Natural killer cell treated with Interleukin-12 subunit alpha and Interleukin-12 subunit beta and Interleukin-15 and Interleukin-18, amount 100 ng/mL, for 72 hours (primary cell): ENCODE measurements at regions not wholly inside any gene's neighbourhood (a gene's known extent, or its start where the extent isn't known, plus 50 kb on each side); places are given as distances from the start of the nearest gene placed in this dataset.
"Not testable (repeated sequence)": the region's sequence is repeated elsewhere in the genome, so short reads cannot be mapped to it uniquely, and the experiment has no call there.

Experiments
- ATAC-seq, 2 donors: fragments of 150-1000 bp; cut with Tn5 transposase in 1 of 2; sonication (Bioruptor Pico), chemical (Tn5 transposase) in 1 of 2; 2 replicates each; pipeline ENCODE4 v1.10.0; 2021
- DNase-seq: peaks from one replicate; pipeline ENCODE4 v3.0.0; 2022; ENCODE audit warnings: low spot score
- H3K27ac Mint-ChIP-seq, 2 donors: 1 replicate in 1 of 2; 2 replicates in 1 of 2; pipeline ENCODE4 v1.8.0; 2022; ENCODE audit warnings: mixed read lengths in 2 of 2, mild to moderate bottlenecking in 1 of 2, moderate library complexity in 1 of 2
- H3K27me3 Mint-ChIP-seq, 2 donors: 1 replicate in 1 of 2; 2 replicates in 1 of 2; pipeline ENCODE4 v1.8.0; 2022; ENCODE audit warnings: mixed read lengths in 2 of 2
- H3K36me3 Mint-ChIP-seq: one replicate; pipeline ENCODE4 v1.8.0; 2022; ENCODE audit warnings: mixed read lengths
- H3K4me1 Mint-ChIP-seq, 2 donors: 1 replicate in 1 of 2; 2 replicates in 1 of 2; pipeline ENCODE4 v1.8.0; 2022; ENCODE audit warnings: low read depth in 2 of 2, mixed read lengths in 2 of 2, mild to moderate bottlenecking in 1 of 2
- H3K4me3 Mint-ChIP-seq: one replicate; pipeline ENCODE4 v1.8.0; 2022; ENCODE audit warnings: mixed read lengths
- H3K9me3 Mint-ChIP-seq: 2 replicates; pipeline ENCODE4 v1.8.0; 2022; ENCODE audit warnings: mixed read lengths

- Mint-ChIP-seq H3K4me1 (no peaks in the 10 kb centered on the region), H3K4me3 (no peak overlapping the region), H3K9me3 (peaks cover 21% of the 10 kb centered on the region), H3K27ac (no peak overlapping the region), H3K27me3 (no peaks in the 10 kb centered on the region), H3K36me3 (no peaks in the 10 kb centered on the region)
- ATAC-seq (no peak), DNase-seq (no peak)
These were observed 1363.5 kb downstream of the AACS start for GRCh38 chr12:126428769-126429168.

GRCh38 chr12:126430921-126431320 lies 1365.7 kb downstream of the AACS start:
- DNase-seq (no peak), ATAC-seq (no peak)
- no peaks in the 10 kb centered on the region for H3K4me1 Mint-ChIP-seq
- H3K9me3 Mint-ChIP-seq: peaks cover 20% of the 10 kb centered on the region
- H3K36me3 Mint-ChIP-seq: no peaks in the 10 kb centered on the region
- H3K27me3 Mint-ChIP-seq: no peaks in the 10 kb centered on the region
- H3K27ac Mint-ChIP-seq: no peak overlapping the region
- no peak overlapping the region for H3K4me3 Mint-ChIP-seq

- Mint-ChIP-seq H3K4me1 (no peaks in the 10 kb centered on the region), H3K36me3 (no peaks in the 10 kb centered on the region), H3K4me3 (no peak overlapping the region), H3K9me3 (peaks cover 23% of the 10 kb centered on the region), H3K27me3 (no peaks in the 10 kb centered on the region), H3K27ac (no peak overlapping the region)
- ATAC-seq (no peak), DNase-seq (no peak)
These were observed 1366.5 kb downstream of the AACS start for GRCh38 chr12:126431767-126432166.

- H3K27ac Mint-ChIP-seq: no peak overlapping the region
- H3K4me3 Mint-ChIP-seq: no peak overlapping the region
- H3K36me3 Mint-ChIP-seq: no peaks in the 10 kb centered on the region
- DNase-seq (no peak), ATAC-seq (no peak)
- peaks cover 20% of the 10 kb centered on the region for H3K9me3 Mint-ChIP-seq
- no peaks in the 10 kb centered on the region for H3K27me3 Mint-ChIP-seq
- H3K4me1 Mint-ChIP-seq: no peaks in the 10 kb centered on the region
These were observed 1367.5 kb downstream of the AACS start for GRCh38 chr12:126432780-126433179.

GRCh38 chr12:126434412-126434985 lies 1369.3 kb downstream of the AACS start:
- H3K9me3 Mint-ChIP-seq: peaks cover 10% of the 10 kb centered on the region
- H3K4me1 Mint-ChIP-seq: no peaks in the 10 kb centered on the region
- H3K36me3 Mint-ChIP-seq: no peaks in the 10 kb centered on the region
- ATAC-seq (no peak), DNase-seq (no peak)
- H3K4me3 Mint-ChIP-seq: no peak overlapping the region
- no peak overlapping the region for H3K27ac Mint-ChIP-seq
- no peaks in the 10 kb centered on the region for H3K27me3 Mint-ChIP-seq

- H3K27ac Mint-ChIP-seq: no peak overlapping the region
- H3K4me3 Mint-ChIP-seq: no peak overlapping the region
- no peaks in the 10 kb centered on the region for H3K27me3 Mint-ChIP-seq
- H3K4me1 Mint-ChIP-seq: no peaks in the 10 kb centered on the region
- H3K36me3 Mint-ChIP-seq: no peaks in the 10 kb centered on the region
- DNase-seq (no peak), ATAC-seq (no peak)
- H3K9me3 Mint-ChIP-seq: peaks cover 6% of the 10 kb centered on the region
These were observed 1370.8 kb downstream of the AACS start for GRCh38 chr12:126436041-126436440.

- H3K4me3 Mint-ChIP-seq: no peak overlapping the region
- H3K27ac Mint-ChIP-seq: no peak overlapping the region
- no peaks in the 10 kb centered on the region for H3K4me1 Mint-ChIP-seq
- H3K9me3 Mint-ChIP-seq: peaks cover 6% of the 10 kb centered on the region
- ATAC-seq (no peak), DNase-seq (no peak)
- H3K27me3 Mint-ChIP-seq: no peaks in the 10 kb centered on the region
- H3K36me3 Mint-ChIP-seq: no peaks in the 10 kb centered on the region
These were observed 1372.7 kb downstream of the AACS start for GRCh38 chr12:126437934-126438333.

GRCh38 chr12:126443977-126444376 lies 1378.7 kb downstream of the AACS start:
- Mint-ChIP-seq H3K36me3 (no peaks in the 10 kb centered on the region), H3K27ac (no peak overlapping the region), H3K27me3 (no peaks in the 10 kb centered on the region), H3K4me1 (no peaks in the 10 kb centered on the region), H3K4me3 (no peak overlapping the region), H3K9me3 (peaks cover 16% of the 10 kb centered on the region)
- ATAC-seq: no peak
- no peak for DNase-seq

GRCh38 chr12:126447346-126447745 lies 1382.1 kb downstream of the AACS start:
- H3K4me3 Mint-ChIP-seq: no peak overlapping the region
- ATAC-seq: no peak
- no peaks in the 10 kb centered on the region for H3K4me1 Mint-ChIP-seq
- no peaks in the 10 kb centered on the region for H3K27me3 Mint-ChIP-seq
- no peaks in the 10 kb centered on the region for H3K36me3 Mint-ChIP-seq
- no peak for DNase-seq
- no peak overlapping the region for H3K27ac Mint-ChIP-seq
- H3K9me3 Mint-ChIP-seq: peaks cover 22% of the 10 kb centered on the region

- H3K36me3 Mint-ChIP-seq: no peaks in the 10 kb centered on the region
These were observed 1386.6 kb downstream of the AACS start for GRCh38 chr12:126451809-126452208.

GRCh38 chr12:126452686-126453085 lies 1387.5 kb downstream of the AACS start:
- not testable (repeated sequence) for H3K4me3 Mint-ChIP-seq, H3K36me3 Mint-ChIP-seq, H3K27me3 Mint-ChIP-seq, H3K27ac Mint-ChIP-seq, H3K4me1 Mint-ChIP-seq, DNase-seq, ATAC-seq
- peaks cover 20% of the 10 kb centered on the region for H3K9me3 Mint-ChIP-seq

More at GRCh38 chr12:126451809-126452208, 1386.6 kb downstream of the AACS start:
- no peaks in the 10 kb centered on the region for H3K4me1 Mint-ChIP-seq
- peaks cover 20% of the 10 kb centered on the region for H3K9me3 Mint-ChIP-seq
- H3K4me3 Mint-ChIP-seq: no peak overlapping the region
- no peak overlapping the region for H3K27ac Mint-ChIP-seq
- DNase-seq (no peak), ATAC-seq (no peak)
- no peaks in the 10 kb centered on the region for H3K27me3 Mint-ChIP-seq

- Mint-ChIP-seq H3K27me3 (no peaks in the 10 kb centered on the region), H3K9me3 (peaks cover 20% of the 10 kb centered on the region), H3K4me1 (no peaks in the 10 kb centered on the region), H3K36me3 (no peaks in the 10 kb centered on the region), H3K27ac (no peak overlapping the region), H3K4me3 (no peak overlapping the region)
- ATAC-seq (no peak), DNase-seq (no peak)
These were observed 1389.3 kb downstream of the AACS start for GRCh38 chr12:126454581-126454980.

- DNase-seq (no peak), ATAC-seq (no peak)
- H3K4me1 Mint-ChIP-seq: no peaks in the 10 kb centered on the region
- H3K9me3 Mint-ChIP-seq: peaks cover 20% of the 10 kb centered on the region
- H3K4me3 Mint-ChIP-seq: no peak overlapping the region
- no peaks in the 10 kb centered on the region for H3K27me3 Mint-ChIP-seq
- H3K27ac Mint-ChIP-seq: no peak overlapping the region
- H3K36me3 Mint-ChIP-seq: no peaks in the 10 kb centered on the region
These were observed 1392.5 kb downstream of the AACS start for GRCh38 chr12:126457776-126458175.

- Mint-ChIP-seq H3K27me3 (no peaks in the 10 kb centered on the region), H3K27ac (no peak overlapping the region), H3K9me3 (peaks cover 15% of the 10 kb centered on the region), H3K36me3 (no peaks in the 10 kb centered on the region), H3K4me1 (no peaks in the 10 kb centered on the region), H3K4me3 (no peak overlapping the region)
- no peak for ATAC-seq
- no peak for DNase-seq
These were observed 1398.9 kb downstream of the AACS start for GRCh38 chr12:126464153-126464552.

- H3K4me3 Mint-ChIP-seq: no peak overlapping the region
- no peak overlapping the region for H3K27ac Mint-ChIP-seq
- peaks cover 8% of the 10 kb centered on the region for H3K9me3 Mint-ChIP-seq
- H3K4me1 Mint-ChIP-seq: no peaks in the 10 kb centered on the region
- DNase-seq (no peak), ATAC-seq (no peak)
- H3K36me3 Mint-ChIP-seq: no peaks in the 10 kb centered on the region
- H3K27me3 Mint-ChIP-seq: no peaks in the 10 kb centered on the region
These were observed 1404.0 kb downstream of the AACS start for GRCh38 chr12:126469211-126469610.
